HG03469 (cell line): ENCODE measurements at regions not wholly inside any gene's neighbourhood (a gene's known extent, or its start where the extent isn't known, plus 50 kb on each side); places are given as distances from the start of the nearest gene placed in this dataset.
"Not testable (repeated sequence)": the region's sequence is repeated elsewhere in the genome, so short reads cannot be mapped to it uniquely, and the experiment has no call there.

Experiments used
- ATAC-seq: cut with Tn5 transposase; IDR thresholded peaks from one replicate; pipeline ENCODE4 v1.9.1; 2021; ENCODE audit warnings: mild to moderate bottlenecking, moderate library complexity, moderate number of reproducible peaks; ENCODE audit not compliant: unreplicated experiment

GRCh38 chr5:109630093-109630492 is 59.6 kb upstream of the MAN2A1 start:
- ATAC-seq: no peak

GRCh38 chr5:109628591-109628990 is 61.1 kb upstream of the MAN2A1 start:
- ATAC-seq: no peak

DNA sequence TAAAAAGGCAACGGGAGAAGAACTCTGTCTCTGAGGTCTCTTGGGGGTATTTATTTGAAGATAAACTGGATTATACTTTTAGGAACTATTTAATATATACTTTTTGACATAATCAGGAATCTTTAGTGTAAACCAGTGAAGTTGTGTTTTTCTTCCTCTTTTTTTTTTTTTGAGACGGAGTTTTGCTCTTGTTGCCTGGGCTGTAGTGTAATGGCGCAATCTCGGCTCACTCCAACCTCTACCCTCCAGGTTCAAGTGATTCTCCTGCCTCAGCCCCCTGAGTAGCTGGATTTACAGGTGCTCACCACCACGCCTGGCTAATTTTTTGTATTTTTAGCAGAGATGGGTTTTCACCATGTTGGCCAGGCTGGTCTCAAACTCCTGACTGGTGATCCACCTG is 68.5 kb upstream of the MAN2A1 start:
- ATAC-seq: not testable (repeated sequence)

GRCh38 chr5:109620651-109621050 is 69.1 kb upstream of the MAN2A1 start:
- no peak for ATAC-seq

DNA sequence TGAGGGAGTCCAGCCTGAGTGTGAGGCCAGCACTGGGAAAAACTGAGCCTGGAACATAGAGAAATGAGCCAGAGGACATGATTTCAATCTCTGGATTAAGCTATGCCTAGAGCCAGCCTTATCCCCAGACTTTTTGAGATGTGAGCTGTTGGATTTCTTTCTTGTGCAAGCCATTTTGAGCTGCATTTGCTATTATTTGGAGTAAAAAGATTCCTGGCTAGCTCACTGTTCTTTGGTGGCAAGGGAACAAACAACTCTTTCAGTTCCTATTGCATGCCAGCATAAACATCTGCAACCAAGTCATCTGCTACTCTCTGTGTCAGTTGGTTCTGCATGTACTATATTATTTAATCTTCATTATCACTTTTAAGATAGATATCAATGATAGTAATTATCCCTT is 70.1 kb upstream of the MAN2A1 start:
- no peak for ATAC-seq

- ATAC-seq: no peak
Measured at GRCh38 chr5:109619021-109619460, 70.7 kb upstream of the MAN2A1 start.

DNA sequence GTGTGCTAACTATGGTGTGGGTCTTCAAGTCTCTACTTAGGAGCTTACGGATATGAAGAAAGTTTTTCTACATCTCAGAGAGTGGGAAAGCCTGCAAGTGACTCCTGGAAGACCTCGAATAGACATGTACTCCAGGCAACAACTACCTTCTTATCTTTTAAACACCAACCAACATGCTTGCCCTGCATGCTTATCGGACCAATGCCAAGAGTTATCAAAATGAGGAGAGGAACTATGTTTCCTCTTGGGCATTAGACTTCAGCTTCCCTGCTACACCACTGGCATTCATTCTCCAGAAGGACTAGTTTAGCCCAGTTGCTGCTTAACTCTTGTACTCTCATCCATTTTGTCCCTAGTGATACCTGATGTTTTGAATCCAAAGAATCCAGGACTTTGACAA is 74.7 kb upstream of the MAN2A1 start:
- ATAC-seq: no peak

DNA sequence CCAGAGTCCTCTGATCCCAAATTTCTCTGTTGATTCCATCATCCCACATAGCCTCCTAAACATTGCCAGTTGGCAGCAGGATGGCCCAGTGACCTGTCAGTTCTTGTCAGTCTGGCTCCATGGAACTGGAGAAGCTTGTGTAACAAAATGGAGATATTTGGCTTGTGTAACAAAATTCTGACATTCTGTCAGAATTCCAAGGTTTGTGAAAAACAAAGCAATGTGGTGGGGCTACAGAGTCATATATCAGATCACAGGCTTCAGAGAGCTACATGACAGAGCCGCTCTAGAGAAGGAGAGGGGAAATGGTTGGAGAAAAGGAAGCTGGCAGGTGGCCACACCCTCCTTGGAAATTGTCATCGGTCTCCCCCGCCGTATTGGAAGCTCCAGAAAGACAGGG is 75.4 kb upstream of the MAN2A1 start:
- no peak for ATAC-seq

DNA sequence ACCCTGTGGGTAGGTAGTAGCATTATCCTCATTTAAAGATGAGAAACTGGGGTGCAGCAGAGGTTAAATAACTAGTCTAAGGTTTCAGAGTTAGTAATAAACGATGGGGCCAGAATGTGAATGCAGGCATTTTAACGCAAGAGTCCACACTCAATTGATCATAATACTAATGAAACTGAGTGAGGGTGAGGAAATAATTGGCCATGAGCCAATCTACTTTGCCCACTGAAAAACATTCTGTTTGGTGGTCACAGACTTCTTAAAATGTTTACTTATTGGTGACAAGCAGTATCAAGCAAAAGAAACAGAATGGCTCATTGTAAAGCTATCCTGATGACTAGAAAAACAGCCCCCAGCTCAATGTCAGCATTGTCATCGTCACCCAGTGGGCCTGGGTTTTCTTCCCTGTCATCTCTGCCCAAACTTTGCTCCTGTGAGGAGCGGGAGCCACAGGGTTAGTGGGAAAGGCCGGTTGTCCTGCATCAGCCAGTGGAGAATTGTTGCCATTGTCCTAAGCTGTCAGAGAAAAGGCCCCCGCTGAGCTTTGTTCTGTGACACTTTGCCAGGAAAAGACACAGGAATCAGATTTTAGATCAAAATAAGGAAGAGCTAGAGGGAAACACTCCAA is 77.3 kb upstream of the MAN2A1 start:
- no peak for ATAC-seq

GRCh38 chr5:109611505-109611904 is 78.2 kb upstream of the MAN2A1 start:
- no peak for ATAC-seq

GRCh38 chr5:109611061-109611460 is 78.7 kb upstream of the MAN2A1 start:
- no peak for ATAC-seq

DNA sequence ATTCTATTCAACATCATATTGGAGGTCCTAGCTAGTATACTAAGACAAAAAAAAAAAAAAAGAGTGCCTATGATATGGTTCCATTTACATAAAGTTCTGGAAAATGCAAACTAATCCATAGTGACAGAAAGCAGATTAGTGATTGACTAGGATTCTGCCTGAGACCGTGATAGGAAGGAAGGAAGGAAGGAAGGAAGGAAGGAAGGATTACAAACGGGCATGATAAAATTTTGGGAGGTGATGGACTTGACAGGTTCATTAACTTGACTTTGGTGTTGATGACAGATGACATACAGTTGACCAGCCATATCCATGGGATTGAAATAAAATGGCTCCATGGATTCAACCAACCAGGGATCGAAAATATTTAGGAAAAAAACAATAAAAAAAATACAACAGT is 79.1 kb upstream of the MAN2A1 start:
- ATAC-seq: no peak

DNA sequence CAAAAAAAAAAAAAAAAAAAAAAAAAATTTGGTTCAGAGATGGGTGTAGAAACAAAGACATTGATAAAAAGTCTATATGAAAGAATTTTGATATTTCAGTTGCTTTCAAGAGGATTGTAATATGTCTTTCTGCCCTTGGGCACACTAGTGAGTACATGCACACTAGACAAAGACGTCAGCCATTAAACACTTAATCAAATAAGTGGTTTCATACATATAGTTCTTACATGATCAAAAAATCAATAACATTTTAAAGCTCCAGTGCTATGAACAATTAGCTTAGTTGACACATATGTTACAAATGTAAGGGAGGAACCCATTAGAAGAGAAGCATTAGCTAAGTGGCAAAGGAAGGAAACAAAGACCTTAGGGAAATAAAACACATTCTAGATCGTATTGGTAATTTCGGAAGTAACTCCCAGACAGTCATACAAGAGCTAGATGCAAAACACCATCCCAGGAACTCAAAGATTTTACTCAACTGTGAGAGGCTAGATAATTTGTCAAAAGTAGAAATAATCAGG is 84.5 kb upstream of the MAN2A1 start:
- no peak for ATAC-seq

- no peak for ATAC-seq
Measured at GRCh38 chr5:109604758-109605157, 85.0 kb upstream of the MAN2A1 start.

GRCh38 chr5:109601736-109602135 is 88.0 kb upstream of the MAN2A1 start:
- no peak for ATAC-seq

- no peak for ATAC-seq
Measured at GRCh38 chr5:109597893-109598292, 91.8 kb upstream of the MAN2A1 start.

DNA sequence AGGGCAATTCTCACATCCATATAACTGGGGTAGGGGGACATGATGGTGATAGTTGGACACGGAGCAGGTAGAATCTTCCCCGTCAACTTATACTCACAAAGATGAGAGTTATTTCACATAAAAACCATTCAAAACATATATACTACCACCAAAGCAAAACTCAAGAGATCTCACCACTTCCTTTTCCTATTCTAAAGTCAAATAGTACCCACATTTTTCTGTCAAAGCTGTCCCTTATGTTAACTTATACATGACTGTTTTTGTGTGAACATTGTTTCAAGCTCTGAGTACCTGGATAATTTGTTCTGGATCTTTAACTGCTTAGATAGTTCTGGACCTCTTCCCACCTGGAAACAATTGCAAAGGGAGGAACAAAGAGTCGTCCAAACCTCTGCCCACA is 95.5 kb upstream of the MAN2A1 start:
- ATAC-seq: no peak

DNA sequence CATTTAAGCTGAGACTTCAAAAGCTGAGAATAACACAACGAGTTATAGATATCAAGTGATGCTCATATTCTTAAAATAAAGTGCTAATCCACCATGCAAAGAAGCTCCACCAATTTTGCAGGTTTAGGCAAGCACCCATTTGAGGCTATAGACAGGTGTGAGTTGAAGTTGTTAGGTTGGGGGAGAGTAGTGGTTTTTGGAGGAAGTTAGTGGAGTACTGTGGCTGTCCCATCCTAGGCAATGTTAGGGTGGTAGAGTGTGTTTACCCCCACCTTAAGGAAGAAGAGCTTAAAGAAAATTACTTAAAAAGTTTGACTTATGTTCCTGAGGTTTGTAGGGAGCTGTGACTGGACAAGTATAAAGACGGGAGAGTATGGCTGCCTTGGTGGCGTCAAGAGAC is 98.9 kb upstream of the MAN2A1 start:
- ATAC-seq: no peak

GRCh38 chr5:109589986-109590385 is 99.7 kb upstream of the MAN2A1 start:
- no peak for ATAC-seq

GRCh38 chr5:109589239-109589638 is 100.5 kb upstream of the MAN2A1 start:
- ATAC-seq: no peak

DNA sequence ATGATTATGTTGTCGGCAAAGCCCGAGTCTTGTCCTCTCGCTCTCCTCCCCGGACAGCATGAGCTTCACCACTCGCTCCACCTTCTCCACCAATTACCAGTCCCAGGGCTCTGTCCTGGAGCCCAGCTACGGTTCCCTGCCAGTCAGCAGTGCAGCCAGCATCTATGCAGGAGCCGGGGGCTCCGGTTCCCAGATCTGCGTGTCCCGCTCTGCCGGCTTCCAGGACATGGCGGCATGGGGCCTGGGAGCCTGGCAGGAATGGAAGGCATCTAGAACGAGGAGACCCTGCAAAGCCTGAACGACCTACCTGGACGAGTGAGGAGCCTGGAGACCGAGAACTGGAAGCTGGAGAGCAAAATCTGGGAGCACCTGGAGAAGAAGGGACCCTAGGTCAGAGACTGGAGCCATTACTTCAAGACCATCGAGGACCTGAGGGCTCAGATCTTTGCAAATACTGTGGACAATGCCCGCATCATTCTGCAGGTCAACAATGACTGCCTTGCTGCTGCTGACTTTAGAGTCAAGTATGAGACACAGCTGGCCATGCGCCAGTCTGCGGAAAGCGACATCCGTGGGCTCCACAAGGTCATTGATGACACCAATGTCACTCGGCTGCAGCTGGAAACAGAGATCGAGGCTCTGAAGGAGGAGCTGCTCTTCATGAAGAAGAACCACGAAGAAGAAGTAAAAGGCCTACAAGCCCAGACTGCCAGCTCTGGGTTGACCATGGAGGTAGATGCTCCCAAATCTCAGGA is 101.3 kb upstream of the MAN2A1 start:
- no peak for ATAC-seq

GRCh38 chr5:109584986-109585599 is 104.6 kb upstream of the MAN2A1 start:
- ATAC-seq: no peak
